Panc1 (cell line): ENCODE measurements at regions not wholly inside any gene's neighbourhood (a gene's known extent, or its start where the extent isn't known, plus 50 kb on each side); places are given as distances from the start of the nearest gene placed in this dataset.

Source experiments
- POLR2AphosphoS5 ChIP-seq: IDR thresholded peaks from 2 replicates; pipeline ENCODE4 v1.6.1; 2012; ENCODE audit warnings: mild to moderate bottlenecking, low read depth, low read length, moderate library complexity
- SIN3A ChIP-seq: IDR thresholded peaks from 2 replicates; pipeline ENCODE4 v1.6.1; 2012; ENCODE audit warnings: low read depth, mild to moderate bottlenecking, low read length, moderate library complexity, borderline replicate concordance; ENCODE audit not compliant: insufficient read depth
- TCF7L2 ChIP-seq: IDR thresholded peaks from 2 replicates; pipeline ENCODE4 v1.6.1; 2011; ENCODE audit warnings: mild to moderate bottlenecking, low read depth, low read length, inconsistent platforms
- TF ChIP-seq, protein P1 (sequence below): fragments of 450-650 bp; IDR thresholded peaks from 2 replicates; pipeline ENCODE4 v1.5.1; 2017; ENCODE audit warnings: mild to moderate bottlenecking
- TF ChIP-seq, protein P2 (sequence below), 2 experiments: IDR thresholded peaks; 2 replicates each; pipeline ENCODE4 v1.6.1; 2011 to 2012; ENCODE audit warnings: low read depth in 2 of 2, control low read depth in 1 of 2, low read length in 1 of 2, mild to moderate bottlenecking in 1 of 2, moderate library complexity in 1 of 2; ENCODE audit not compliant: insufficient read depth in 1 of 2

DNA sequence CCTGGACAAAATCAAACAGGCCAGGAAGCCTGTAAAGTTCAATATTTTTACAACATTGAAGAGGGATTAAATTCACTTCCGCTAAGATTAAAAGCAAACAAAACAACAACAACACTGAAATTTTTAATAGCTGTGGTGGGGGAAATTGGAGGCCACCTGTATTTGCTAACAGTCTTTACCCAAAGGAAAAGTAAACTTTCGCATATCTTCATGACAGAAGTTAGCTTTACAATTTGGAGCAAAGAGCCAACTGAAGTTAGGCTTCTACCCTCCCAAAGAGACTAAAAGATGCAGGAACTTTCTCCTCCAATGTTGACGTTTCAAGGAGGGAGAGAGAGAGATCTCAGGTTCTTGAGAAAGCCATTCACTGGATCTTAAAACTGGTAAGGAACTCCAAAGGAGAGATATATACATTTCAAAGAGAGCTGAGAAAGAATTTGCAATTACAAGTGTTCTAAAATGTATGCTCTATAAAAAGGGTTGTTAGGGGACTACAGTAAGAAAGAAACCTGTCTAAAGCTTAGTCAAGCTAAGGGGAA, 349.2 kb upstream of the CDH9 start:
- TF ChIP-seq, protein P1, sequence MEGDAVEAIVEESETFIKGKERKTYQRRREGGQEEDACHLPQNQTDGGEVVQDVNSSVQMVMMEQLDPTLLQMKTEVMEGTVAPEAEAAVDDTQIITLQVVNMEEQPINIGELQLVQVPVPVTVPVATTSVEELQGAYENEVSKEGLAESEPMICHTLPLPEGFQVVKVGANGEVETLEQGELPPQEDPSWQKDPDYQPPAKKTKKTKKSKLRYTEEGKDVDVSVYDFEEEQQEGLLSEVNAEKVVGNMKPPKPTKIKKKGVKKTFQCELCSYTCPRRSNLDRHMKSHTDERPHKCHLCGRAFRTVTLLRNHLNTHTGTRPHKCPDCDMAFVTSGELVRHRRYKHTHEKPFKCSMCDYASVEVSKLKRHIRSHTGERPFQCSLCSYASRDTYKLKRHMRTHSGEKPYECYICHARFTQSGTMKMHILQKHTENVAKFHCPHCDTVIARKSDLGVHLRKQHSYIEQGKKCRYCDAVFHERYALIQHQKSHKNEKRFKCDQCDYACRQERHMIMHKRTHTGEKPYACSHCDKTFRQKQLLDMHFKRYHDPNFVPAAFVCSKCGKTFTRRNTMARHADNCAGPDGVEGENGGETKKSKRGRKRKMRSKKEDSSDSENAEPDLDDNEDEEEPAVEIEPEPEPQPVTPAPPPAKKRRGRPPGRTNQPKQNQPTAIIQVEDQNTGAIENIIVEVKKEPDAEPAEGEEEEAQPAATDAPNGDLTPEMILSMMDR, result no peak
- TF ChIP-seq, protein P2, sequence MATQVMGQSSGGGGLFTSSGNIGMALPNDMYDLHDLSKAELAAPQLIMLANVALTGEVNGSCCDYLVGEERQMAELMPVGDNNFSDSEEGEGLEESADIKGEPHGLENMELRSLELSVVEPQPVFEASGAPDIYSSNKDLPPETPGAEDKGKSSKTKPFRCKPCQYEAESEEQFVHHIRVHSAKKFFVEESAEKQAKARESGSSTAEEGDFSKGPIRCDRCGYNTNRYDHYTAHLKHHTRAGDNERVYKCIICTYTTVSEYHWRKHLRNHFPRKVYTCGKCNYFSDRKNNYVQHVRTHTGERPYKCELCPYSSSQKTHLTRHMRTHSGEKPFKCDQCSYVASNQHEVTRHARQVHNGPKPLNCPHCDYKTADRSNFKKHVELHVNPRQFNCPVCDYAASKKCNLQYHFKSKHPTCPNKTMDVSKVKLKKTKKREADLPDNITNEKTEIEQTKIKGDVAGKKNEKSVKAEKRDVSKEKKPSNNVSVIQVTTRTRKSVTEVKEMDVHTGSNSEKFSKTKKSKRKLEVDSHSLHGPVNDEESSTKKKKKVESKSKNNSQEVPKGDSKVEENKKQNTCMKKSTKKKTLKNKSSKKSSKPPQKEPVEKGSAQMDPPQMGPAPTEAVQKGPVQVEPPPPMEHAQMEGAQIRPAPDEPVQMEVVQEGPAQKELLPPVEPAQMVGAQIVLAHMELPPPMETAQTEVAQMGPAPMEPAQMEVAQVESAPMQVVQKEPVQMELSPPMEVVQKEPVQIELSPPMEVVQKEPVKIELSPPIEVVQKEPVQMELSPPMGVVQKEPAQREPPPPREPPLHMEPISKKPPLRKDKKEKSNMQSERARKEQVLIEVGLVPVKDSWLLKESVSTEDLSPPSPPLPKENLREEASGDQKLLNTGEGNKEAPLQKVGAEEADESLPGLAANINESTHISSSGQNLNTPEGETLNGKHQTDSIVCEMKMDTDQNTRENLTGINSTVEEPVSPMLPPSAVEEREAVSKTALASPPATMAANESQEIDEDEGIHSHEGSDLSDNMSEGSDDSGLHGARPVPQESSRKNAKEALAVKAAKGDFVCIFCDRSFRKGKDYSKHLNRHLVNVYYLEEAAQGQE (IDR thresholded peaks at IDR 0.05; ENCODE audit: insufficient read depth in 1 of 2, low read depth in 2 of 2, low read length in 1 of 2), result no peak
- no peak for TF ChIP-seq POLR2AphosphoS5
- peak; percentile 75; the same call in 1 of the 2 replicates for TF ChIP-seq TCF7L2
- no peak for TF ChIP-seq SIN3A
